AG09319 (cell line): ENCODE measurements at regions not wholly inside any gene's neighbourhood (a gene's known extent, or its start where the extent isn't known, plus 50 kb on each side); places are given as distances from the start of the nearest gene placed in this dataset.

Experiments used
- DNase-seq: peaks from one replicate; pipeline ENCODE4 v3.0.0-alpha.2; 2010; ENCODE audit warnings: low read depth; ENCODE audit errors: extremely low read depth
- CTCF ChIP-seq: IDR thresholded peaks from 2 replicates; pipeline ENCODE4 v1.5.1; 2011; ENCODE audit warnings: low read depth, mild to moderate bottlenecking, inconsistent platforms, low read length, moderate library complexity

GRCh38 chr1:199545780-199546179 is 481.7 kb upstream of the NR5A2 start:
- DNase-seq: no peak
- peak; percentile 11; the same call in 1 of the 2 replicates for TF ChIP-seq CTCF

GRCh38 chr1:199546323-199546722 is 481.2 kb upstream of the NR5A2 start:
- DNase-seq: no peak
- TF ChIP-seq CTCF: no peak

- no peak for DNase-seq
- TF ChIP-seq CTCF: no peak
Measured at GRCh38 chr1:199549421-199549820, 478.1 kb upstream of the NR5A2 start.

- DNase-seq: no peak
- TF ChIP-seq CTCF: peak; percentile 15
Measured at GRCh38 chr1:199550199-199551065, 477.1 kb upstream of the NR5A2 start.

- peak; percentile 27 for DNase-seq
- TF ChIP-seq CTCF: peak; percentile 85
Measured at GRCh38 chr1:199551967-199552565, 475.4 kb upstream of the NR5A2 start.

GRCh38 chr1:199553104-199553503 is 474.4 kb upstream of the NR5A2 start:
- no peak for DNase-seq
- no peak for TF ChIP-seq CTCF

- TF ChIP-seq CTCF: no peak
- no peak for DNase-seq
Measured at GRCh38 chr1:199561334-199561733, 466.2 kb upstream of the NR5A2 start.
